GM12874 (cell line): ENCODE measurements at regions not wholly inside any gene's neighbourhood (a gene's known extent, or its start where the extent isn't known, plus 50 kb on each side); places are given as distances from the start of the nearest gene placed in this dataset.

Experiments used
- TF ChIP-seq, protein P1 (sequence below): IDR thresholded peaks from 2 replicates; pipeline ENCODE4 v1.5.1; 2011; ENCODE audit warnings: low read depth, mild to moderate bottlenecking, control low read depth, low read length, moderate library complexity; ENCODE audit not compliant: insufficient read depth

DNA sequence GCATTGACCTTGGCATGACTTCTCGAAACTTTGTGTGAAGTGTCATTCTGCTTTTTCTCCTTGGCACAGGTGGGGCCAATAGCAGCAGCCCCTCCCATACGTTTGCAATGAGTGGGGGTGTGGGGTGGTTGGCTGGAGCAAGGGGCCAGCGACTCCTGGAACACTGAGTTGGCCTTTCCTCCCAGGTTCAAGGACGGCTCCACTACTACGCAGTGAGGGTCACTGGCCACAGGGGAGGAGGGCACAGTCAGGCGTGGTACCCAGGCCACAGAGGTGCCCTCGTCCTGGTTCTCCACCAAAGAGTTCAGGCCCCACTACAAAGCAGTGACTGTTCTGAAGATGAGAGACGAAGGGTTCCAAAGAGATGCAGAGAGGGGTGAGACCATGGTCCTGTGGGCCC is 70.6 kb upstream of the OTOS start:
- TF ChIP-seq, protein P1, sequence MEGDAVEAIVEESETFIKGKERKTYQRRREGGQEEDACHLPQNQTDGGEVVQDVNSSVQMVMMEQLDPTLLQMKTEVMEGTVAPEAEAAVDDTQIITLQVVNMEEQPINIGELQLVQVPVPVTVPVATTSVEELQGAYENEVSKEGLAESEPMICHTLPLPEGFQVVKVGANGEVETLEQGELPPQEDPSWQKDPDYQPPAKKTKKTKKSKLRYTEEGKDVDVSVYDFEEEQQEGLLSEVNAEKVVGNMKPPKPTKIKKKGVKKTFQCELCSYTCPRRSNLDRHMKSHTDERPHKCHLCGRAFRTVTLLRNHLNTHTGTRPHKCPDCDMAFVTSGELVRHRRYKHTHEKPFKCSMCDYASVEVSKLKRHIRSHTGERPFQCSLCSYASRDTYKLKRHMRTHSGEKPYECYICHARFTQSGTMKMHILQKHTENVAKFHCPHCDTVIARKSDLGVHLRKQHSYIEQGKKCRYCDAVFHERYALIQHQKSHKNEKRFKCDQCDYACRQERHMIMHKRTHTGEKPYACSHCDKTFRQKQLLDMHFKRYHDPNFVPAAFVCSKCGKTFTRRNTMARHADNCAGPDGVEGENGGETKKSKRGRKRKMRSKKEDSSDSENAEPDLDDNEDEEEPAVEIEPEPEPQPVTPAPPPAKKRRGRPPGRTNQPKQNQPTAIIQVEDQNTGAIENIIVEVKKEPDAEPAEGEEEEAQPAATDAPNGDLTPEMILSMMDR, result no peak

- TF ChIP-seq, protein P1, result no peak
Observed at GRCh38 chr2:240211598-240212424, 71.4 kb upstream of the OTOS start.

DNA sequence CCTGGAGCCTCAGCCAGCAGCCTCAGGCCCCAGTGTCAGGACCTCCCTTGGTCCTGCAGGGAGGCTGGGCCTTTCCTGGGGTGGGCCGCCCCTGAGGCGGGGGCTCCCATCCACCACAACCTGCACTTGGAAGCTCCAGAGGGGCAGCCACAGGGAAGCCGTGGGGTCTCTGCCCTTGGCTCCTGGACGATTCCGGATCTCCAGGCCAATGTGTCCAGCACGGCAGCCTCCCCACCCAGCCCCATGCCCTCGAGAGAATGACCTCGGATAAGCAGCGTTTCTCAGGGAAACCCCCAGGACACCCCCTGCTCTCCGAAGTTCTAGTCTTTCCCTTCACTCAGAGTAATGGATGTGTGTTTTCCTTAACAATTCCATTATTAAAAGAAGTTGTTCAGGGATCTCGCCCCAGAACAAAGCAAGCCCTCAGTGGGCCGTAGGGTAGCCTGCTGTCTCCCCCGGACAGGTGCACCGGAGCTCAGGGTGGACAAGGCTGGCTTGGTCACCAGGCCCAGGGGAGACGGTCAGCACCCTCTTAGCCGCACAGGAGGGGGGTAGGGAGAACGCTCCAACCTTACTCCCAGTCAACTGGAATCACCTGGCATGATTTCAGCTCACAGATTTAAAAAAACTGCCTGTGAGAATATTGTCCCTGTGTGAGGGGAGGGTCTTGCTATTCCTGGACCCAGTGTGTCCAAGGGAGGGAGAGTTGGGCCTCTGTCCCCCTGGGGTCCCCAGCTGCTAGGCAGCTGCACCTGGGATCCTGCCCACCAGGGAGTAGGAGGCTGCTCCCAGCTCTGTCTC is 72.2 kb upstream of the OTOS start:
- TF ChIP-seq, protein P1, result no peak

DNA sequence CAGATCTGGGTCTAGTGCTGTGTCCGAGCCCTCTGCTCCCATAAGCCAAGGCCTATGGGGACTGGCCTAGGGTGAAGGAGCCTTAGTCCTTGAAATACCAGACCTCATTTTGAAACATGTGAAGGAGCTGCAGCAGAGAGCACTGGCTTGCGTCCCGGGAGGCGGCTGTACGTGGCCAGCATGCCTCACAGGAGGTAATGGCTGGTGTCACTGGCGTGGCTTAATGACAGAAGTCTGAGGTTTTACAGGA is 72.7 kb upstream of the OTOS start:
- TF ChIP-seq, protein P1, result no peak

- TF ChIP-seq, protein P1, result no peak
Observed at GRCh38 chr2:240213476-240214421, 73.3 kb upstream of the OTOS start.

DNA sequence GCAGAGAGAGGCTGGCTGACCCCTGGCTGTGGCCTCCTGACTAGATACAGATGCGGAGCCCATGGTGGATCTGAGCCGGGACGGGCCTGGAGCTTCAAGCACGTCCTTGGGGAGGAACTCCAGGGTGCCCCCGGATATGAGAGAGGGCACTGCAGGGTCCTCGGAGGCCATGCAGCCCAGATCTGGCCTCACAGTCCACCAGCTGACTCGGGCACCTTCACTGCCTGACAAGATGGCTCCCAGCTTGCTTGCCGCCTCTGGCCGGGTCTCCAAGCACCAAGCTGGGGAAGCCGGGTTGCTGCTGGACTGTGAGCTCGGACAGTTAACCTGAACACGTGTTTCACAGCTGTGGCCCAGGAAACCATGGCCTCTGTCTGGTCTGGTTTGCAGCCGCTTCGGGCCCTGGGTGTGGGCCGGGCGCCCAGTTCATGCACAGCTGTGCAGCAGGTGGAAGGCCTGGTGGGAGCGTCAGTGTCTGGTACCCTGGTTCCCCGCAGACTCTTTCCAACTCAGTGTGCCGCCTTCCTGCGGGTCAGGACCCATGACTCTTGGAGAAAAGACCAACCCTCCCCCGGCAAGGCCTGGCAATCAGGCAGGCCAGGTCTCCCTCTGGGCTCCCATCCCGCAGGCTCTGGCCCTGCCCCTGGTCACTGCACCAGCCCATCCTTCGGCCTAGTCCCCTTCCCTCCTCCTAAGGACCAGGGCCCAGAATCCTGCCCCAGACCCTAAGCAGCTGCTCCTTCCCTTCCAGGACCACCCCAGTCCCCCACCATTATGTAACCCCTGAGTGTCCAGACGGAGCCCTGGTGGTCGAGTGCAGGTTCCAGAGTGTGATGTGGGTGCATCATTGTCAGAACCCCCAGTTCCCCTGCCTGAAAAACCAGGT is 74.6 kb upstream of the OTOS start:
- TF ChIP-seq, protein P1, result no peak
